ENCODE measurements at regions not wholly inside any gene's neighbourhood (a gene's known extent, or its start where the extent isn't known, plus 50 kb on each side); places are given as distances from the start of the nearest gene placed in this dataset.
A peak's percentile ranks its signal among the peaks of the same experiment; 100 is the strongest.
"Not testable (repeated sequence)": the region's sequence is repeated elsewhere in the genome, so short reads cannot be mapped to it uniquely, and the experiment has no call there.

DNA sequence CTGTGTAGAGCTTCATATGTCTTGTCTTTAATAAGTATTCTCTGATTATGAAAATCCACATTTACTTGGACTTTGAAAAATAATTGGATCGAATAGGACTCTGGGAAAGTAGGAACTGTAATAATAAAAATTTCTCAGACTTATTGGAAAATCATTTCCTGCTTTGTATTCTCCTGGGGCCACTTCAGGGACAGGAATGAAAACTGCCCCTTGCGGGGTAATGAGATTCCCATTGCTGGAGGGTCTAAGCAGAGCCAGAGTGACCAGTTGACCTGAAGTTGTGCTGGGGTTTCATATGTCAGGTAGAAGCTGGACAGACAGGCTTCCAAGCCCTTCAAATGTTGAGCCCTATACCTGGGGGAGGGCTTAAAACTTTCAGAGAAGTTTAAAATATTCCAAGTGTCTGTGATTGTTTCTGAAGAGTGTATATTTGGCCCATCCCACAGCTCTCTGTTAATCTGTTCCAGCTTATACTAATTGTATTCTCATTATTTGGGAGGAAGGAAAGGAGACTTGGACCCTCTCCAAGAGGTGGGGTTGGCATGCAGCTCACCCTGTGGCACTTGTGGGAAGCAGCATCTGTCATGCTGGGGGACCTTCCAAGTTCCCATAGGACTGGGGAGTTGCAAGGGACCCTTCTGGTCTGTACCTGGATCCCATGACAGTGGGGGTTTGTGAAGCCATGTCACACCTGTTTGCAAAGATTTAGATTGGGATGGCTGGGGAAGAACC is 268.7 kb upstream of the ATP5MC3 start:
- no peak for DNase-seq

DNA sequence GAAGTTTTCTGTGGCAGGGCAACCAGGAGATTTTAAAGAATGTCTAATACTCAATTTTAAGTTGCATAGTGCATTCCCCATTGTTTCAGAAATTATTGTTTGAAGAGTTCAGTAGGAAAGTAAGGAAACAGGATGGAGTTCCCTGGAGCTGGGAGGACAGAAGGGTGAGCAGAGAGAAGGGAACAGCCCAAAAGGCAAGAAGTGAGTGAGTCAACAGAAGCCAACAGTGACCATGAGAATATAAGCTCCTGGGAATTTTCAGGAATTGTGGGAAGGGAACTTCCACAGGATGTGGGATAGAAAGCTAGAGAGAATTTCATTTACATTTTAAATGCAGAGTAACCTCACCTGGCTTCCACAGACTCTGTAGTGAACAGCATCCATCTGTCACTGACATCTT is 268.1 kb upstream of the ATP5MC3 start:
- DNase-seq, result no peak

DNA sequence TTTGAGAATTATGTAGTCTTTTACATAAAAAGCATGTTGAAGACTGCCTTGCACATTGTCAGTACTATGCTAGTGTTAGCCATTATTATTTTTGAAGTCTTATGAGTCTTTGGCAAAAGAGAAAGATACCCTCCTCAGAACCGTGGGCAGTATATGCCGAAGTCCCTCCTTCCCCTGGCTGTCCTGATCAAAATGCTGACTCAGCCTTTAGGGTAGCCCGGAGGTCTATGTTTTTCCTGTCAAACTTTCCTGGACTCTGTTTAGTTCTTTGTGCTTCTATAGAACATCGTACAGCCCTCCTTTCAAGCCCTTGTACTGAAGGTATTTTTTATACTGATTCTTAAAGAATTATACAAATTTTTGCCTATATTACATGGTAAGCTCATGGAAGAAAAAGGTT is 264.7 kb upstream of the ATP5MC3 start:
- no peak for DNase-seq

DNA sequence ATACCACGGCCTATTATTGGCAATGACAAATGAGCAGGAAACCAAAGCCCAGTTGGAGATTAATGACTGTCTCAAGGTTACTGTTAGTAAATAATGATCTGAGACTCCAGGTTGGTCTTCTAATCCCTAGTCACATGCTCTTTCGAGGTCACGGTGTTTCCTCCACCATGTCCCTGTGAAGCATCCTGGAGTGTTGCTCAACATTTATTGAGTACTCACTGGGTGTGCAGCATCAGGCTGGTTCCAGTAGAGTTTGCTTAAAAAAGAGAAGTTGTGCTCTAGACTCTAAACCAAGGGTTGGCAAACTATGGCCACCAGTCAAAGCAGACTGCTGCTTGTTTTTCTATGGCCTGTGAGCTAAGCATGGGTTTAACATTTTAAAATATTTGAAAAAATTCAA is 263.8 kb upstream of the ATP5MC3 start:
- DNase-seq, result no peak

DNA sequence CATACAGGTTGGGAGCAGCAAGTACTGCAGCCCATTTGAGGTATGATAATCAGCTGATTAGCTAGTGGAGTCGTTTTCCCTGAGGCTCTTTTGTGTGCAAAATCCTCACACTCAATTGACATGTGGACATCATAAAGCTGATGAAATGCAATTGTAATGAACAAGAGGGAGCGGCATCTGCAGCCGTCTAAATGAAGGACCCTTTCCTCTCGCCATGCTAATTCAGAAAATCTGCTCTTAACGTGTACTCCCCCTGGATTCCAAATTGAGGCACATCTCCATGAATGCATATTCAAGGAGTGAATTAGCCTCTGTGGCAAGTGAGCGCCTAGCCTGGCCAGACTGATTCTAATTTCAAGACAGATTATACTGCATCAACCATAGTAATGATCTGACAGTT is 260.9 kb upstream of the ATP5MC3 start:
- no peak for DNase-seq

DNA sequence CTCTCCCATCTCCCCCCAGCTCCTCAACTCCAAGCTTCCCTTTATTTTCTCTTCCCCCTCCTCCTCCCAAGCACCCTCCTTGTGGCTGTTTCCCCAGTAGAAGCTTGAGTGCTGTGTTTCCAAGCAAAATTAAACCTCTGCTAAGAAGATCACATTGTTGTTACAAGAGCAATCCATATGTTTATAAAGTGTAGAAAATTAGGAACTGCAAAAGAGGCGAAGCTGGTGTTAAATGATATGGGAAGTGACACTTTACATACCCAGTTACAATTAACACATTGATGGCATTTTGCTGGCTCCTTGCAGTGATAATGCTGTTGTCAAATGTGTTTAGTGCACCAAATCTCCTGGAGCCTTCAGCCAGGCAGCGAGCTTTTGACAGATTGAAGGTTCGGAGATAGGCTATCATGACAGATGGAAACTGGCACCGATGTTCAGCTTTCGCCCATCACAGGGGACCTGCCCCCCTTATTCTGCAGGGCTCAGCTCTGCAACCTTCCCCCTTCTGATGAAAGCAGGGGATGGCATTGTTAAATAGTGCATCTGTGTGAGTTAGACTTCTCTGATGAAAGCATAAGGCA is 259.8 kb upstream of the ATP5MC3 start:
- DNase-seq, result no peak

DNA sequence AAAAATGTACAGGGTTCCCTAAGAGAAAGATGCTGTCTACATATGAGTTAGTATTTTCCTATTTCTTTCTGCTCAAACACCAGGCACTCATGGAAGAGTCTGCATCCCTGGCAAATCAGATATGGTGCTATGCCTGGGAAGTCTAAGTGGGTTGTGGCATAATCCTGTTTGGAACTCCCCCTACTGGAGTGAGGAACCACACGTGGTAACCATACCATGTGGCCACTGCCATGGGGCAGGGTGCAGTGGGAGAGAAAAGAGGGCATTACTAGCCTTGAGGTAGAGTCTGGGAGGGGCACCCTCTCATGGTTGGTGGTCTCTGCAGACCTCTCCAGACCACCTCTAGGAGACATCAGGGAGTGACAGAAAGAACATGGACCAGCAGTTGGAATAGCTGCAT is 257.9 kb upstream of the ATP5MC3 start:
- DNase-seq, result no peak

DNA sequence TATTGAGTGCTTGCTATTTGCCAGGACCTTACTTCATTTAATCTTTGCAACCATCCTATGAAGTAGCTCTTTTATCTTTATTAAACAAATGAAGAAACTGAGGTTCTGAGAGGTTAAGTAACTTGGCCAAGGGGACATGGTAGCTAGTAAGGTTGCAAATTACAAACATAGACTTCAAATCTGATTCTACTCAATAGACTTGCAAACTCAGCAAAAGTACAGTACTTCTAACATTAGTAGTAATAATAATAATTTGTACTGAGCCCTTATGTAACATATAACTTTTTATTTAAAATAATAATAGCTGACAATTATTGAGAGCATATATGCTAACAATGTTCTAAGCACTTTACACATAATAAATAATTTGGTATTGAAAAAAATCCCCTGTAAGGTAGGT is 255.7 kb upstream of the ATP5MC3 start:
- DNase-seq, result no peak

DNA sequence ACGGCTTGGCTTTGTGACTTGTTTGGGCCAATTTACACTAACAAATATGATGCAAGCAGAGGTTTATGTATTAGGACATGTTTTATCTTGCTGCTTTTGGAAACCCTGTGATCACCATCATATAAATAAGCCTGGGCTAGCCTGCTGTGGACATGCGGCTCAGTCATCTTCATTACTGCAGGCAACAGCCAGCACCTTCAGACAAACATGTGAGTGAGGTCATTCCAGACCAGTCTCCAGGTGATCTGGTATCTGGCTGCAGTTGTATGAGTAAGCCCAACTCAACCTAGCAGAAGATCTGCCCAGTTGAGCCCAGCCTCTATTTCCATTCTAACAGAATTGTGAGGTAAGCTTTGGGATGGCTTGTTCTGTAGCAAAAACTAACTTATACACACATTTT is 254.6 kb upstream of the ATP5MC3 start:
- no peak for DNase-seq

DNA sequence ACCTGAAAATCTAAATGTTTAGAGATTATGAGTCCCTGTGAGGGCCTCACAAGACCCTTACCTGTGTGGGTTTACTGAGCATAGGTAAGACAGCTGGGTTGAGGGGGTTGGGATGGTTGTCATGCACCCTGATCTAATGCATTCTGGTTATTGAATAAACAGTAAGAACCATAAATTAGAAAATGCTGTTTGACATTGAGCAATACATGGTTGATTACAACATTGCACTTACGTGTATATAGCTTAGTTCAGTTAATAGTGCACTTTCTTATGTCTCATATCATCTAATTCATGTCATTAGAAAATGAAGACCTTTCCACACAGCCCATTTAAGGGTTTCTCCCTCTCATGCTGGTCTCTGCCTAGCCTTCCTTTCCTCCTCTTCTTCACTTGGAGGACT is 253.5 kb upstream of the ATP5MC3 start:
- no peak for DNase-seq

DNA sequence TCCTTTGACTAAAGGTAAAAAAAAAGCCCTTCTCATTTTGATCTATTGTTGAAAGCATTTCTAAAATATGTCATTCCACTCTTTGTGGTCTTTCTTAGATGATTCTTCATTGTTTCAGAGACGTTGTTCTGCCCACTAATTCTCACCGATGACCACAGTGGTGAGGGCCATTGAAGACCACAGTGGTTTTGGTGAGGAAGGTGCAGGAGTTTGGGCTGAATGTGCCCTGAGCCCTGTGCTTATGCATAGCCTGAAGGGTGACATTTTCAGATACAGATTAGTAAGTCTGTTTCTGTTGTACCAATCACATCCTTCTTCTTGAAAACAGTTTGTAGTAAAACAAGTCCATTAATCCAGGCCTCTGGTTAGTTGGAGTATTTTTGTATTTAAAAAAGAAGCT is 251.3 kb upstream of the ATP5MC3 start:
- DNase-seq, result no peak

DNA sequence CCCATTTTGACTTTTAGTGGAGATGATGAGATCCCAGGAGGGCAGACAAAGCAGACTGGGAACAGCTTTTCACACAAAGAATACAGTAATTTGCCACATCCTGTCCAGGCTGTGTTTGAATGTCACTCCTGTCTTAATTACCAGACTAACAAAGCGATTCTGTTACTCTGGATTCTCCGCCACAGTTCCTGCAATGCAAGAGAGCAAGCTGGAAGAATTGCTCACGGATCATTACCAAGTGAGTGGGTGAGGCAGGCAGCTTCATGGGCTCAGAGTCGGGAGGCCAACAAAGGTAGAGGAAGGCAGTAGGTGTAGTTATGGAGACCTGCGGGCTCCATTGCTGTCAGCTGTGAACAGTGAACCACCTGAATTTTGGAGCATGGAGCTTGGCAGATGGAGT is 250.5 kb upstream of the ATP5MC3 start:
- DNase-seq, result peak; percentile 80

DNA sequence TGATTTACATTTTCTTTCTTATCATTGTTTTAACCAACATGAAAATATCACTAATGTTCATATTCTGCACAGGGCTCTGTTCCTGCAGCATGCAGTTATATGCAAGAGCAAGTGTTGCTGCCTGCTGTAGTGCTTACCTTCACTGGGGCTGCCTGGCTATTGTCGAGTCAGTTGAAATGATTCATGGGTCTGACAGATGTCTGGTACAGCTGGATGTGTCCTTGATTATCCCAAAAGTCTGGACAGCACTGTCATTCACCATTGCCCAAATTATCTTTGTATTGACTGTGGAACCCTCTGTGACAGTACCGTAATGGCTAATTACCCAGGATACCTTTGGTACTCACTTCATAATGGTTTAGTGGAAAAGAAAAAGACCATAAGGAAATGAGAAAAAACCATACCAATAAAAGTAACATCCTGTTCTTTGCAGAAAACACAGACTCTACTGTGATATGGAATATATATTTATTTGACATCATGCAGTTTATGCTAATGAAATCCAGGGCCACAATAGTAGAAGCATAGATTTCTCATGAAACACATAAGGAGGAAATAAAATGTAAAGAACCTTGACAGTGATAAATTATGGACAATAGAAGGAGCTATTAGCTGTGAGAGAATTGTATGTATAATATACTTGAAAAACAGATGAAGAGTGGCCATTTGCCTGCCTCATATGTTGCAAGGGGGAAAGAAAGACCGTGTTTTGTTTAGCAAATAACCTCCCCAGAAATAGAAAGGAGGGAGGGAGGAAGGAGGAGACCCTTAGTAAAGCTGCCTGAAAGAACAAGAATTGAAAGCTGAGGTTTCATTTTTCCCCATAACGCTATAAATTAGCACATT is 249.8 kb upstream of the ATP5MC3 start:
- peak; percentile 13 for DNase-seq

DNA sequence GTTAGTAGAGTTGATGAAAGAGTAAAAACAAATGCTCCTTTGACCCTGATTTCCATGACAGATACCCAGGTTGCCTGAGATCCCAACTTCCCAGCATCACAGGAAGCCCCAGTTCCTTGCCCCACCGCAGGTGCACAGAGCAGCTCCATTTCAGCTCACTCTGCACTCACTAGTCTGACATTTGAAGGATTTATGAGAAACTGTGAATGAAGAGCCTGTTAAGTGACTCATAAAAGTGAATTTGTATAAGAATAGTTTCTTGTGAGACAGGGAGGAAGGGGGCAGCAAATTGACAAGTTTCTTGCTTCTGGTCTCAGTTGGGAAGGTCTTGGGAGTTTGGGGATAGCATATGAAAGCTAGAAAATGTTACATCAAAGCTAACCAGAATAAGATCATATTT is 248.7 kb upstream of the ATP5MC3 start:
- no peak for DNase-seq

DNA sequence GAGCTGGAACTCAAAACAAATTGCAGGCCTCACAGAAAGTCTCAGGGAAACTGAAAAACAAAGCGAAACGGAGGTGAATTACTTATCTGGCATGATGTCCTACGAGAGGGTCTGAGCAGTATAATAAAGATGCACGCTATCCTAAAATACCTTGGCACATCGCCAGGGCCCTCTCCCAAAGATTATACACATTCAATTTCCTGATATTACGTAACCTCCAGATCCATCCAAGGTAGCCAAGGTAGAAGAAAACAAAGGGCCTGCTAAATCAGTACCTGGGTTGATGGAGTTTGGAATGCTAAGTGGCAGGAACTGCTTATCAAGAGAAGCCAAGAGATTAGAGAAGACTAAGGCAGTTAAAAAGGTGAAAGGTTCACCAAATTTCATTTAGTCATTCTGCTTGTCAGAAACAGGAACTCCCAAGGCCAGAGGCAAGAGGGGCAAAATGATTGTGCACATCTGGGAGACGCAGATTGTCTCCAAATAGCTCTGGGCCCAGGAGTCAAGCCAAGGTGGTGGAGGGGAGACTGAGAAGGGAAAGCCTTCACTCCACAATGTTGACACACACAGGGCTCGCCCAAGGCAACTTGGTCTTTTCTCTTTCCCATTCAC is 236.8 kb upstream of the ATP5MC3 start:
- DNase-seq, result no peak

DNA sequence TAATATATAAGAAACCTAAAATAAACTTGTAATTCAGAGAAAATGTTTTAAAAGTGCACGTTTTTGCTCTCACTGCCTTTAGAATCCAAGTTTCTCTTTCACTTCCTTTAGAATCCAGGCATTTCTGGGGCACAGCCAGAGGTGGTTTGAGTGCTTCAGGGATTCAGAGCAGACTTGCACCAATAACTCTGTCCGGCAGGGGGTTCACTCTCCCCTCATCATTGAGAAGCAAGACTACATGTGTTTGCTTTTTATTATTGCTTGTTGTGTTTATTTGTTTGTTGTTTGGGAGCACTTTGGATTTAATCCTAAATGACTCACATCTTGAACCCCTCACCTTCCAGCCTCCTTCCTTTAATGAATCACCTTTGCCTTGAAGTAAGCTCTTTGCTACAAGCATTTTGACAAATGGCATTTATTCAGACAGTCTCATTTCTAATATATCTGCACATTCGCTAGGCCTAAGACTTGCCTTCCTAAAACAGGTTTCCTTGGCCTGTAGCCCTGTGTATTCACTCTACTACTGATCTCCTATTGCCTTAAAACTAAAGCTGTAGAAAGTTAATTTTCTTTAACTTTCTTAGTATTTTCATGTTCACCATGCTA is 233.5 kb upstream of the ATP5MC3 start:
- peak; percentile 22 for DNase-seq

DNA sequence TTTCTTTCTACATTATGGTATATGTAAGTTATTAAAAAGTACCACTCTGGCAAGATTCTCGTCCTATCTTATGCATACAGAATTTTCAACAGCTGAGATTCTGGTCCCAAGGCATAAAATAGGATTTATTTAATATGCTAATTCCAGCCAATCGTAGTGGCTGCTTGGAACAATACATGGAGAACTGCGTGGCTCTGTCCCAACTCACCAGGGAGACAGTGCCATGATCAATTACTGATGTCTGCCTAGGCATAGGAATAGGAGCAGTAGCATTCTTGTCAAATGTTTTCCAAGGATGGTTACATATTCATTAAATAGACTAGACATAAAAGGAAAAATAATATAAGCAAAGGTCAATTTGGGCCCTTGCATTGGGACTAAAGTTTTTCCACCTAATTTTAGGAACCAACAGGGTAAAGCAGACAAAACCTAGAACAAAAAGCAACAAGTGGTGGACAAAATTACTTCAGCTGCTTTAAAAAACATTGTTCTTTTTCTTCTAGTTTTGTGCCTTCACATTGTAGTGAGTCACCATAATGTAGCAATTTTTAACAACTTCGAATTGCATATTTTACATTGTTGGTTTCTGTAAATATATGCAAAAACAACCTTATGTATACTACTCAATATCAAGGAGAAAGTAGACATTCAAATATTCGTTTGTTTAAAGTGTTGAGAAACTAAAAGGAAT is 232.8 kb upstream of the ATP5MC3 start:
- DNase-seq, result no peak

DNA sequence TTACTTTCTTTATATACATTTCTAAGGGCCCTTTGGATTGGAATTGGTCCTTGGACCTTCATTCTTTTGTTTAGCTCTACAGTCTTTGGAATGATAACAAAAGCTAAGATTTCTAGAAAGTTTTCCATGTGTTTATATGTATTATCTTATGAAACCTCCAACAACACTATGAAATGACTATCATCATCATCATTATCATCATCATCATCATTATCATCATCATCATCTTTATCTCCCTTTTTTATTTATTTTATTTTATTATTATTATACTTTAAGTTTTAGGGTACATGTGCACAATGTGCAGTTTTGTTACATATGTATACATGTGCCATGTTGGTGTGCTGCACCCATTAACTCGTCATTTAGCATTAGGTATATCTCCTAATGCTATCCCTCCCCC is 229.4 kb upstream of the ATP5MC3 start:
- DNase-seq, result not testable (repeated sequence)

DNA sequence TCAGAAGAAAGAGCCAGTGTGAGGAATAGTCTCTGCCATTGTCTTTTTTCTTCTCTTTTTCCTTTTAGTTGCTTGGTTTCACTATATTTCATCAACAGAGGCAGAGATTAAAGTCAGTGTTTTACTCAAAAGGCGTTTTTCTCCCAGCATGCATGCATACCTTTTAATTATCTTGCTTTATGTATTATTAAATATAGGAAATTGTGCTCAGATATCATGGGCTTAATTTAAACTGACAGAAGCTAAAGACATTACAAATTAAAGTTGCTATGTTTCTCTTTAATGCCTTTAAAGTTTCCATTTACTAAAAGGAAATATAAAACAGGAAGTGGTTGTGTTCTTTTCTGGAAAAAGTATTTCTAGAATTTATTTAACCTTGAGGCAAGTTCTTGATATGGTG is 223.3 kb upstream of the ATP5MC3 start:
- no peak for DNase-seq

DNA sequence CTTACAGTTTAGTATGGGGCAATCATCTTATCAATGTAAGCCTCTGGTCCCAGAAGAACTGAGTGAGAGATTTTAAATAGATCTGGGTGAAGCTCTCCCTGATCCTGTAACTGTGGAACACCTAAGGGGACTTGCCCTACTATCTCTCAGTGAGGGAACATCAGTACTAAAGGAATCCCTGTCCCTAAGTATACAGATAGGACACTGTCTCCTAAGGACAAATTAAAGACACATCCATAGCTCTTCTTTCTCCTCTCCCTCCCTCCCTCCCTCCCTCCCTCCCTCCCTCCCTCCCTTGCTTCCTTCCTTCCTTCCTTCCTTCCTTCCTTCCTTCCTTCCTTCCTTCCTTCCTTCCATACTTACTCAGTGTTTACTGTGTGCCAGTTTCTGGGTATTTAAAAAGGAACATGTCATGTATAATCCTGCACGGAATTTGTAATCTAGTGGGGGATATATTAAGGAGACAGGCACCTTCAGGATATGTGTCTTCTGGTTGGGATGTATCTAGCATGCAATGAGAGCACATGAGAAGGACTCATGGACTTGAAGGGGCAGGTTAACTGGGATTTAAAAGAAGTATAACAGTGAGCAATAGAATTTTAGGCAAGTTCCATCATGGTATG is 222.2 kb upstream of the ATP5MC3 start:
- DNase-seq, result no peak

DNA sequence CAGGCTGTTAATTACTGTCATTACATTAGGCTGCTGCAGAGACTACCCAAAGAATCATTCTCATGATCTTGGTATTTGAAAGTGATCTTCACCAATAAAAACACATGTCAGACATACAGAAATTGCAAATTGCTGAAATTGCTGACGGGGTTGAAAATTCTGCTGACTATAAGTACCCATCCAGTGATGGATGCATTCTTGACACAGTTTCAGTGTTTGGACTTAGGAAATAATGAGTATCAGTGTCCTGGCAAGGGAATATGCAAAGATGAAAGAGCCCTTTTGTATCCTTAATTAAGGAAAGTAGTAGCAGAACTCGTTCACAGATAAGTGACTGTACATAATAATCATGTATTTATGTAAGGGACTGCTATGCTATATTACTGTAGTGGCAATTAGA is 221.1 kb upstream of the ATP5MC3 start:
- no peak for DNase-seq

DNA sequence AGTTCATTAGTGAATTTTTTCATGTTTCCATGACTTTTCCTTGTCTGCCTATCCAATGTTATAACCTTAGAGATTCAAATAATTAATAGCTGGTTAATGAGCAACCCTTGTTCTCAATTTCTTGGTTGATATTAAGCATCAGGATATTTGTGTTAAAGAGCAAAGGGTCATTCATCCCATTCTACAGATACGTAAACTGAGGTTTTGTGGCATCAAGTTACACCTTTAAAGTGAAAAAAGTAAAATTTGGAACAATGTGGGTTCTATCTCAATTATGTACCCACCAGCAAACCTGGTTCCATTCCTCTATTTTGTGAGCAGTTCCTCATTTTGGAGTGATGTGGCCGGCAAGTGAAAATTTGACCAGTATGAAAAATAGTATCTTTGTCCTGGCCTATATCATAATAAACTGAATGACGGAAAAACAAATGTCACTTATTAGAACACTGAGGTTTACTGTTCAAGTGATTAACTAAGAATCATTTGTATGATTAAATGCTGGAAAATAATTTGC is 220.5 kb upstream of the ATP5MC3 start:
- no peak for DNase-seq

Data from DMS79 (cell line).